HG02588 (cell line): ENCODE measurements at regions not wholly inside any gene's neighbourhood (a gene's known extent, or its start where the extent isn't known, plus 50 kb on each side); places are given as distances from the start of the nearest gene placed in this dataset.
A peak's percentile ranks its signal among the peaks of the same experiment; 100 is the strongest.
"Not testable (repeated sequence)": the region's sequence is repeated elsewhere in the genome, so short reads cannot be mapped to it uniquely, and the experiment has no call there.

Experiments
- ATAC-seq: cut with Tn5 transposase; IDR thresholded peaks from one replicate; pipeline ENCODE4 v1.9.1; 2021; ENCODE audit warnings: mild to moderate bottlenecking, moderate library complexity; ENCODE audit not compliant: unreplicated experiment

DNA sequence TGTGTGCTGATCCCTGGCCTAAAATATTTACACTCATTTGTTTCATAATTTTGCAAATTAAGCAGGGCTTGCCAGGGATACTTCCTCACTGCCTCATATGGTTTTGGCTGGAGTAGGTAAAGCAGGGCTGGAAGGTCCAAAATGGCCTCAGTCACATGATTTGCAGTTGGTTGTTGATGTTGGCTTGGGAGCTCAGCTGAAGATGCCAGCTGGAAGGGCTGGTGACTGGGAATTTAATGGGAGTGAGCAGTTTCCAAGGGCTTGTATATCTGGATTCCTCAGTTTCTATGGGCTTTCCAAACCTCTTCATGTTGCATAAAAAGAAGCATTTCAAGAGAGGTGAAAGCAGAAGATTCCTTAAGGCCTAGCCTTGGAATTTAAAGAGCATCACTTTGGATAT lies 729.3 kb downstream of the CDH18 start:
- ATAC-seq, result no peak

GRCh38 chr5:19261879-19262278 lies 726.1 kb downstream of the CDH18 start:
- ATAC-seq, result no peak

DNA sequence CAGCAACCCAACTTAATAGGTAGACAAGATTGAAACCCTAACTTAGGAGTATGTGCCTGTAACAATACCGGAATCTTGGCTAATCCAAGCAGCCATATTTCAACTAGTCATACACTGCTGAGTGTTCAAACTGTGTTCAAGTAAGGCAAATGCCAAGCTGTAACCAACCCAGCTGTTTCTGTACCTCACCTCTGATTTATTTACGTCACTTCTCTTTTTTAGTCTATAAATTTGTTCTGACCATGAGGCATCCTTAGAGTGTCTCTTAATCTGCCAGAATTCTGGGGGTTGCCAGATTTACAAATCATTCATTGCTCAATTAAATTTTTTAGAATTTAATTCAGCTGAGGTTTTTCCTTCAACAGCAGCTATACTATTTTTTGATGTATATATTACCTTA lies 723.2 kb downstream of the CDH18 start:
- no peak for ATAC-seq

GRCh38 chr5:19266791-19267190 lies 721.2 kb downstream of the CDH18 start:
- ATAC-seq, result no peak

DNA sequence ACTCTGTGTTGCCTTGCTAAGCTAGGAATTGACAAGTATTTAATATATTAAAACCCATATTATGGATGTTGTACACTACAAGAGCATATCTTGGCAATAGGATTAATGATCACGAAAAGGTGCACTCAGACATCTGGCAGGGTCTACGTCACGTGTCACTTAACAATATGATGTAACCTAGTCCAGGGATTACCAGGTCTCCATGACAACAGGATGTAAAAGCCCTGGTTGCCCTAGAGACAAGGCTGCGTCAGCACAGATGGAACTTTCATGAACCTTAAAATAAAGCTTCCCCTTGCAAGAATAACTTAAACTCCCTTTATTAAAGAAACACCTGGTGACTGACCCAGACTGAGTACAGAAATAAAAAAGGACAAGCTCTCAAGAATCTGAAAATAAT lies 717.8 kb downstream of the CDH18 start:
- no peak for ATAC-seq

GRCh38 chr5:19274578-19274977 lies 713.4 kb downstream of the CDH18 start:
- ATAC-seq, result no peak

DNA sequence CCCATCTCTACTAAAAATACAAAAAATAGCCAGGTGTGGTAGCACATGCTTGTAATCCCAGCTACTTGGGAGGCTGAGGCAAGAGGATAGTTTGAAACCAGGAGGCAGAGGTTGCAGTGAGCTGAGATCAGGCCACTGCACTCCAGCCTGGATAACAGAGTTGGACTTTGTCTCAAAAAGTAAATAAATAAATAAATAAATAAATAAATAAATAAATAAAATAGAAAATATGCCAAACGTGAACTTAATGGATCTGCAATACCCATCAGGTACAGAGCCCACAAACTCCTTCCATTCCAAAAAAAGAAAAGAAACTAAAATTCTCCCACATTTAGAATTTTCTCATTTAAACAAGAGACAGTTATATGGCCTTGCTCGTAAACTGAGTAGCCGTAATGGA lies 702.7 kb downstream of the CDH18 start:
- ATAC-seq, result no peak

- not testable (repeated sequence) for ATAC-seq
Observed at GRCh38 chr5:19287548-19288277, 700.3 kb downstream of the CDH18 start.

DNA sequence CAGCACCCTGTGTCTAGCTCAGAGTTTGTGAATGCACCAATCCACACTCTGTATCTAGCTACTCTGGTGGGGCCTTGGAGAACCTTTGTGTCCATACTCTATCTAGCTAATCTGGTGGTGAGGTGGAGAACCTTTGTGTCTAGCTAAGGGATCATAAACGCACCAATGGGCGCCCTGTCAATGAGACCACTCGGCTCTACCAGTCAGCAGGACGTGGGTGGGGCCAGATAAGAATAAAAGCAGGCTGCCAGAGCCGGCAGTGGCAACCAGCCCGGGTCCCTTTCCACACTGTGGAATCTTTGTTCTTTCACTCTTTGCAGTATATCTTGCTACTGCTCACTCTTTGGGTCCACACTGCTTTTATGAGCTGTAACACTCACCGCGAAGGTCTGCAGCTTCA lies 699.7 kb downstream of the CDH18 start:
- not testable (repeated sequence) for ATAC-seq

DNA sequence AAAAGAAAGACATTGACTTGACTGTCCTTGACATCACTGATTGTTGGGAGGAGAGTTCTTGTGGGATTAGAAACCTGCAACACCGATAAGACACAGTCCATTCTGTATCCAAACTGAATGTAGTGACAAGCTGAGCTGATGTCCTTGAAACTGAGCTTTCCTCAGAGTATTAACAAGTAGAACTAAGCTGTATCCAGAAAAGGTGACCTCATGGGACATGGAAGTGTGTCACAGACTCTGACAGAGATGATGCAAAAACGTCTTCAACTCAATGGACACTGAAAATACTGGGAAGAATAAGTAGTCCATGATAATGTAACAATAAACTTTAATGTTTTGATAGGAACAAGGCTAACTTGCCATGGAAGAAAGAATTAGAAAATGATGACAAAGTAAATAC lies 690.1 kb downstream of the CDH18 start:
- no peak for ATAC-seq

GRCh38 chr5:19301271-19301670 lies 686.7 kb downstream of the CDH18 start:
- ATAC-seq, result no peak

GRCh38 chr5:19314840-19315239 lies 673.2 kb downstream of the CDH18 start:
- no peak for ATAC-seq

- no peak for ATAC-seq
Observed at GRCh38 chr5:19319252-19319651, 668.7 kb downstream of the CDH18 start.

DNA sequence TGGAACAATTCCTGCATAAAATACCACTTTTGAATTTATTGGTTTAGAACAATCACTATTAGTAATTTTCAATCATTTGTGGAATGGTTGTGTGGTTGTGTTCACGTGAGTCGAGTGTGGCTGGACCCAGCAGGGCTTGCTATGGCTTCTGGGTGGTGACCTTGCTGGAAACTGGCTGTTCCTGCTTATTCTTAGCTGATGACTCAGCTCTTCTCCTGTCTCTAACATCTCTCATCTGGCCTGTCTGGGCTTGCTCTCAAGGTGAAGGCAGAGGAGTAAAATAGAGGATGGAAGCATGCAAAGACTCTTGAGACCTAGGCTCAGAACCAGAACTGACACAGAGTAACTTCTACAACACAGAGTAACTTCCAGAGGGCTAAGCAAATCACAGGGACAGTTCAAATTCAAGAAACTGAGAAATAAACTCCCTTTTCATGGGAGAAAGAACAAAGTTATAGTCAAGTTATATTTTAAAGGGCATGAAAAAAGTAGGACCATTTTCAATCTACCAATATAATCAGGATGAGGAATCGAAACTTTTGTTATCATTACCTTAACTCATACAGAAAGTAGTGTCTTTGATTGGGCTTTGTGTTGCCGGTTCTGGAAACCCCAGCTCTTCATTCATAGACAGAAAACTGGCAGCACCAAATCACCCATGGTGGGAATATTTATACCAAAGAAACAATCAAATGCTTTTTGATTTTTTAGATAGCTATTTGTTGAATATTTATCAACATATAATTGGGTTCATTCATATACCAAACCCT lies 665.1 kb downstream of the CDH18 start:
- peak; percentile 78 for ATAC-seq

DNA sequence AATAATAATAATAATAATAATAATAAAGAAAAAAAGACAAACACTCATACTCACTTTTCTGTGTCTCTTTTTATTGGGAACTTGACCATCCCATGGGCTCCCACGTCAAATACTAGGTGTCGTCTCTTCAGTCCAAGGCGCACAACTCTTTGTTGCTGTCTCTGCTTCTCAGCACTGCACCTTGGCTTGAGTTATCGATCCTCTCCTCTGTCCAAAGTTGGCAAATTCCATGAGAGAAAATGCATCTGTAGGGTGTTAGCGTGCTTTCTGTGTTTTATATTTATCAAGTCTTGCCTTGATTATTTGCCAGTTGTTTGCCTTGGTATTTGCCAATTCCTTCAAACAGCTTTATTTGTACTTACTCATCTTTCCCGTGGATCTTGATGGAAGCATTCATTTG lies 653.7 kb downstream of the CDH18 start:
- ATAC-seq, result no peak

- ATAC-seq, result no peak
Observed at GRCh38 chr5:19342942-19343341, 645.1 kb downstream of the CDH18 start.

DNA sequence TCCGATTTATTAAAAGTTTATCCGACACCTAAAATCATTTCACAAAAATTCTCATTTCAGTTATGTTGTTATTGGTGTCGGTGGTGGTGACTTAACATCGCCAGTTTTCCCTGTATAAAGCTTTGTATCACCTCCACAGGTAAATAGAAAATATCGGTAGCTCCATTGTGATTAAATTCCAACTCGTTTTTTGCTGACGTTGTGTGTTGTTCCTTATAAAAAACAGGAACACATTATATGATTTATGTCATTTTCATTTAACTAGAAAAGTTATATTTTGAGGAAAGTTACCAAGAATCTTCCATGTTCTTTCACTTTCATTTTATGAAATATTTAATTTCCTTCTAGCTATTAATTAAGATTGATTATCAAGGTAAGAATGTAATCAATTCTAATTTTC lies 635.9 kb downstream of the CDH18 start:
- ATAC-seq, result no peak

- ATAC-seq, result no peak
Observed at GRCh38 chr5:19369048-19369447, 619.0 kb downstream of the CDH18 start.

- no peak for ATAC-seq
Observed at GRCh38 chr5:19369561-19369960, 618.4 kb downstream of the CDH18 start.

DNA sequence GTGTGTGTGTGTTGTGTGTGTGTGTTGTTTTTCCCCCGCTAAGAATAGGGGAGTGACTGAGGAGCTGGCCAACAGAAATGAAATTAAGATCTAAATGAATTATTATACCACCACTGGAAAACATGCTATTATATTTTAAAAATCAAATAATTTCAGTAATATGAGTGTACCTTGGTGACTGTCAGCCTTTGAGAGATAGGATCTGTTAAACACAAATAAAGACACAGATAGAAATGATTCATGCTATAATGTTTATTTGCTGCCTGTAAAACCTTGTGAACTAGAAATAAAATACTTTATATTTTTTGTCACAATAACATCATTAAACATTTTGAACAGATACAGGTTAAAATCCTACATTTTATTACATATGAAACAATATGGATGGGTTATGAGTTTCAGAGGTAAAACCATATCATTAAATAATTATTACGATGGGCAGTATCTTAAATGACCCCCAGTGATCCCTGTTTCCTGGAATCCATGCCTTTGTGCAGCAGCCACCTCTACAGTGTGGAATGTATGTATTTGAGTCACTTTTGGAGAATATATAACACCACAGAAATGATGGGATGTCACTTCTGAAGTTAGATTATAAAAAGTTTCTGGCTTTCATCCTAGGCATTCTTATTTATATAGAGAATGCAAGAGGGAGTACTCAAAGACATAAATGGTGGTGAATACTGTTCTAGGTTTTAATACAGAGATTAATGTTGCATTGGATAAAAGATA lies 617.2 kb downstream of the CDH18 start:
- no peak for ATAC-seq

DNA sequence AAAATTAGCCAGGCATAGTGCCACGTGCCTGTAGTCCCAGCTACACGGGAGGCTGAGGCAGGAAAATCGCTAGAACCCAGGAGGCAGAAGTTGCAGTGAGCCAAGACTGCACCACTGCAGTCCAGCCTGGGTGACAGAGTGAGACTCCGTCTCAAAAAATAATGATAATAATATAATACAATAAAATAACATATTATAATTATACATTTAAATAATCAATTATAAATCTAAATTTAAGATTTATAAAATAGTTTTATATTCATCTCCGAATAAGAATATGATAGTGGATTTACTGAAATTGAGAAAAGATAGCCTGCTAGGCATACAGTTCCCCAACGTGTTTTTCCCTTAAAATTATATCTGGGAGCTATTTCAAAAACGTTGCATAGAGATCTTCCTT lies 599.6 kb downstream of the CDH18 start:
- no peak for ATAC-seq

DNA sequence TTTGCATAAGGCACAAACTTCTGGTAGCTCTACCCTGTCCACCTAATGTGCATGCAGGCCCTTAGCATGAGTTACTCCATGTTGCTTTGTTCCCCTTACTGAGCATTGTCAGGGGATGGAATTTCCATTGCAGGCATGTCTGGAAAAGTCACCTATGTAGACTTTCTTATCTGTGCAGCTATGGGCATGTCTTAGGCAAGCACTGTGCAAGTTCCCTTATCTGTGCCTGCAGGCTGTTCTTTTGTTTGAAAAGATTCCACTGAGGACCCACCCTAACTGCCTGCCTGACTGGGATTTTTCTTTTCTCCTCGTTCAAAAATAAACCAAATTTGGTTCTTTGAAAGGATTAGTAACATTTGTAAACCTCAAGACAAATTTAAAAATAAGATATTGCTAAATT lies 587.0 kb downstream of the CDH18 start:
- ATAC-seq, result no peak
